ENCODE measurements at regions not wholly inside any gene's neighbourhood (a gene's known extent, or its start where the extent isn't known, plus 50 kb on each side); places are given as distances from the start of the nearest gene placed in this dataset.

- Histone ChIP-seq H3K4me1 (peaks cover 15% of the 10 kb centered on the region), H3K4me2 (no peak overlapping the region), H3K27ac (no peak overlapping the region), H3K9me3 (no peaks in the 10 kb centered on the region), H3K4me3 (no peak overlapping the region)
- ATAC-seq (no peak), FAIRE-seq (no peak), DNase-seq (ENCODE audit: low read depth in 1 of 2, low spot score in 1 of 2) (no peak)
- ChIA-PET POLR2A (no interaction called here), CTCF (no interaction called here)
- WGBS (ENCODE audit: missing lambda C conversion rate), result 54% methylated on average over 7 of the region's 16 CpGs
- TF ChIP-seq FOSL2 (IDR thresholded peaks at IDR 0.05), result no peak
- TF ChIP-seq FOSL2 (CRISPR knock-in tag; IDR thresholded peaks at IDR 0.05), result no peak
- no peak for TF ChIP-seq TFCP2L1 (CRISPR knock-in tag; IDR thresholded peaks at IDR 0.05)
- no peak for TF ChIP-seq RARB (CRISPR knock-in tag; IDR thresholded peaks at IDR 0.05)
Observed at GRCh38 chr22:23405366-23405851, 174.7 kb downstream of the IGLL1 start.

- no peak for DNase-seq (ENCODE audit: low read depth in 1 of 2, low spot score in 1 of 2)
- no peak for TF ChIP-seq JUN (IDR thresholded peaks at IDR 0.05)
- TF ChIP-seq REST (IDR thresholded peaks at IDR 0.05), result peak; percentile 68
- POLR2A ChIA-PET, result no interaction called here
- no peak for FAIRE-seq
- ATAC-seq, result no peak
- Histone ChIP-seq H3K4me2 (no peak overlapping the region), H3K9me3 (no peaks in the 10 kb centered on the region), H3K27ac (no peak overlapping the region), H3K4me3 (no peak overlapping the region), H3K4me1 (peaks cover 15% of the 10 kb centered on the region)
- CTCF ChIA-PET, result interaction anchor here (0.6 to 0.8 kb wide), 3 partner anchors 44 to 230 kb away, joined by 3 to 5 read pairs (median 3); no protein-coding TSS in a partner anchor
- WGBS (ENCODE audit: missing lambda C conversion rate), result 80% methylated on average over 1 of the region's 11 CpGs
Observed at GRCh38 chr22:23404689-23405365, 175.3 kb downstream of the IGLL1 start.

GRCh38 chr22:23403720-23404688 lies 176.1 kb downstream of the IGLL1 start:
- H3K27ac ChIP-seq, result peak overlapping the region; percentile 93 to 97; a peak in 4 of 6 replicates
- WGBS (ENCODE audit: missing lambda C conversion rate), result 90% methylated on average over 11 of the region's 13 CpGs
- POLR2A ChIA-PET, result no interaction called here
- H3K4me3 ChIP-seq, result no peak overlapping the region
- CTCF ChIA-PET, result interaction anchor here (0.6 to 1.2 kb wide), 5 partner anchors 26 to 229 kb away, joined by 3 to 6 read pairs (median 4); no protein-coding TSS in a partner anchor
- DNase-seq (ENCODE audit: low read depth in 1 of 2, low spot score in 1 of 2) (no peak), ATAC-seq (no peak), FAIRE-seq (no peak)
- peaks cover 15% of the 10 kb centered on the region for H3K4me1 ChIP-seq
- no peak overlapping the region for H3K4me2 ChIP-seq
- TF ChIP-seq BCL3 (IDR thresholded peaks at IDR 0.05), result no peak
- no peak for TF ChIP-seq MAX (IDR thresholded peaks at IDR 0.05)
- no peak for TF ChIP-seq POLR2A (IDR thresholded peaks at IDR 0.05; ENCODE audit: low read length)
- TF ChIP-seq RAD21 (conservative IDR thresholded peaks at IDR 0.05 in 1 of 2, IDR thresholded peaks at IDR 0.05 in 1 of 2), result no peak
- no peaks in the 10 kb centered on the region for H3K9me3 ChIP-seq

- ChIA-PET CTCF (interaction anchor here (0.6 to 1.2 kb wide), 3 partner anchors 13 to 113 kb away, joined by 3 to 6 read pairs (median 4); no protein-coding TSS in a partner anchor), POLR2A (no interaction called here)
- H3K27ac ChIP-seq, result peak overlapping the region; percentile 93 to 97
Observed at GRCh38 chr22:23403152-23403719, 176.9 kb downstream of the IGLL1 start.

More at GRCh38 chr22:23403152-23403719, 176.9 kb downstream of the IGLL1 start:
- TF ChIP-seq MYC (IDR thresholded peaks at IDR 0.05; ENCODE audit: borderline replicate concordance, low read length) (no peak), NR3C1 (IDR thresholded peaks at IDR 0.05) (no peak), JUN (IDR thresholded peaks at IDR 0.05) (no peak), CBX2 (IDR thresholded peaks at IDR 0.05; ENCODE audit: borderline replicate concordance, low read depth) (no peak), EP300 (IDR thresholded peaks at IDR 0.05) (no peak), ATOH8 (CRISPR knock-in tag; IDR thresholded peaks at IDR 0.05; ENCODE audit: low read depth) (no peak), RAD21 (conservative IDR thresholded peaks at IDR 0.05 in 1 of 2, IDR thresholded peaks at IDR 0.05 in 1 of 2) (no peak), RNF2 (IDR thresholded peaks at IDR 0.05; ENCODE audit: borderline replicate concordance, low read depth) (no peak), RFX5 (IDR thresholded peaks at IDR 0.05) (no peak), KDM1A (IDR thresholded peaks at IDR 0.05; ENCODE audit: low read depth) (no peak), MAX (IDR thresholded peaks at IDR 0.05) (no peak), HOXB13 (CRISPR knock-in tag; IDR thresholded peaks at IDR 0.05; ENCODE audit: low read depth) (no peak), GATA3 (IDR thresholded peaks at IDR 0.05; ENCODE audit: borderline replicate concordance) (no peak)
- peak overlapping the region; percentile 98 for H3K4me2 ChIP-seq
- no peaks in the 10 kb centered on the region for H3K9me3 ChIP-seq
- FAIRE-seq (no peak), ATAC-seq (no peak), DNase-seq (ENCODE audit: low read depth in 1 of 2, low spot score in 1 of 2) (no peak)
- peak overlapping the region; percentile 57 for H3K4me3 ChIP-seq
- H3K4me1 ChIP-seq, result peaks cover 15% of the 10 kb centered on the region
- 86% methylated on average over 6 of the region's 11 CpGs for WGBS (ENCODE audit: missing lambda C conversion rate)

Data from A549 (cell line).